ENCODE measurements at regions not wholly inside any gene's neighbourhood (a gene's known extent, or its start where the extent isn't known, plus 50 kb on each side); places are given as distances from the start of the nearest gene placed in this dataset.

DNA sequence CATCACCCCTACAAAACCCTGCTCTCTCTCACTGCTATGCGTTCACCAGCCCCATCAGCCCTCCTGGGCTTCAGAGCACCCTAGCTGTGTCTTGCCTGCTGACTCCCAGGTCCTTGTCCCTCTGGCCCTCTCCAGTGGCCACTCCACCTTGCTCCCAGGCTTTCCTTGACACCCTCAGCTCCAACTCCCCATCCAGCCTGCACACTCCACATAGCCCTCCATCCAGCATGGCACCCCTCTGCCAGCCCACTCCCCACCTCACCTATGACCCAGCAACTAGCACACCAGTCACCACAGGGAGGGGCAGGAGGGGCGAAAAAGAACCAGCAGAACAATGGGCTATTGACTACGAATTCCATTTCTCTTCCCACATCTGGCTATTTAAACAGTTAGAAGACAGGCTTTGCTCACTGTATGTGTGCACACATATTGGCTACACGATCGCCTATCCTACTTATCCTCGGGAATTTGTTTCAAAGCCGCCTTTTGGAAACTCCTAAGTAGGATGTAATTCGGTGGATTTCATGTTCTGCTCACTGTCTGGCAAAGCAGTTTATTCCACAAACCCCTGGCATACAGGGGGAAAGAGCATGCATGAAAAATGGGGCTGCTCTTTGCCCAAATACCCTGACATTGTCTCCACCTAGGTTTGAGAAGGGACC lies 195.3 kb downstream of the SMAD2 start:
- Histone ChIP-seq H3K27ac (no peak overlapping the region), H3K4me1 (no peaks in the 10 kb centered on the region), H3K9me3 (no peaks in the 10 kb centered on the region), H3K36me3 (no peaks in the 10 kb centered on the region), H3K27me3 (no peaks in the 10 kb centered on the region), H3K4me3 (no peak overlapping the region)
- DNase-seq (ENCODE audit: low spot score in 2 of 2) = no peak
- intact Hi-C loops (cut with DNase I) = no loop called here
- TF ChIP-seq, protein P1, sequence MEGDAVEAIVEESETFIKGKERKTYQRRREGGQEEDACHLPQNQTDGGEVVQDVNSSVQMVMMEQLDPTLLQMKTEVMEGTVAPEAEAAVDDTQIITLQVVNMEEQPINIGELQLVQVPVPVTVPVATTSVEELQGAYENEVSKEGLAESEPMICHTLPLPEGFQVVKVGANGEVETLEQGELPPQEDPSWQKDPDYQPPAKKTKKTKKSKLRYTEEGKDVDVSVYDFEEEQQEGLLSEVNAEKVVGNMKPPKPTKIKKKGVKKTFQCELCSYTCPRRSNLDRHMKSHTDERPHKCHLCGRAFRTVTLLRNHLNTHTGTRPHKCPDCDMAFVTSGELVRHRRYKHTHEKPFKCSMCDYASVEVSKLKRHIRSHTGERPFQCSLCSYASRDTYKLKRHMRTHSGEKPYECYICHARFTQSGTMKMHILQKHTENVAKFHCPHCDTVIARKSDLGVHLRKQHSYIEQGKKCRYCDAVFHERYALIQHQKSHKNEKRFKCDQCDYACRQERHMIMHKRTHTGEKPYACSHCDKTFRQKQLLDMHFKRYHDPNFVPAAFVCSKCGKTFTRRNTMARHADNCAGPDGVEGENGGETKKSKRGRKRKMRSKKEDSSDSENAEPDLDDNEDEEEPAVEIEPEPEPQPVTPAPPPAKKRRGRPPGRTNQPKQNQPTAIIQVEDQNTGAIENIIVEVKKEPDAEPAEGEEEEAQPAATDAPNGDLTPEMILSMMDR (IDR thresholded peaks at IDR 0.05) = no peak

DNA sequence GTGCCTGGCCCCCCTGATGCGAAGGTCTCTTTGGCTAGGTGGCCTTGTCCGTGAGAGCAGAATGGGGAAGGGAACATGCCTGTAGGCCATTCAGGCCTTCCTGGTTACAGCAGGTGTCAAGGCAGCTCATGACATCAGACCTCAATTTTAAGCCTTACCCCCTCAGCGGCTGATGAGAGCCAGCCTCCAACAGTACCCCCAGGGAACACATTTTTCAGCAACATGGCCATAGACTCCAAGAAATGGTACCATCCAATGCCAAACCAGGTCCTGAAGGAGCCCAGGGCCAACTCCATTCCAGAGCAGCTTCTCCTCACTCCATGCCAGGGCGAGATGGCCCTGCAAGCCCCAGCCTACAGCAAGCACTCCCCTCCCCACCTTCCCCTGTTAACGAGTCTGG lies 199.2 kb downstream of the SMAD2 start:
- no peak overlapping the region for H3K4me3 ChIP-seq
- H3K9me3 ChIP-seq = no peaks in the 10 kb centered on the region
- intact Hi-C loops (cut with DNase I) = no loop called here
- no peaks in the 10 kb centered on the region for H3K4me1 ChIP-seq
- no peaks in the 10 kb centered on the region for H3K36me3 ChIP-seq
- H3K27ac ChIP-seq = no peak overlapping the region
- TF ChIP-seq, protein P1 (IDR thresholded peaks at IDR 0.05) = no peak
- H3K27me3 ChIP-seq = no peaks in the 10 kb centered on the region
- no peak for DNase-seq (ENCODE audit: low spot score in 2 of 2)

DNA sequence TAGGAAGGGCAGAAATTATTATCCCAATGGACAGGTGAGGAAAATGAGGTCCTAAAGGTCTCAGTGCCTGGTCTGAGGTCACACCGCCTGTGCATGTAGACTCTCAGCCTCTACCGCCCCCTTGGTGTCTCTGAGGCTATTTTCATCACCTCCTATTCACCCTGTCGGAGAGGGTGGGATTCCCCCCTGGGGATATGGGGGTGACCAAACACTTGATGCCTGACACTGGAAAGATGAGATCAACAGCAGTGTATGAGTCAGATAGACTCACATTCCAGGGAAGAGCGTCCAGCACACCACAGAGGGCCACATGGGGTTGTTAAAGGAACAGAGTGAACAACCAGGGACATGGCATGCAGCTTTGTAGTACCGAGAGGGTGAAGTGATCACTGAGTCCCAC lies 199.7 kb downstream of the SMAD2 start:
- Histone ChIP-seq H3K27ac (no peak overlapping the region), H3K27me3 (no peaks in the 10 kb centered on the region), H3K4me3 (no peak overlapping the region), H3K36me3 (no peaks in the 10 kb centered on the region), H3K9me3 (no peaks in the 10 kb centered on the region), H3K4me1 (no peaks in the 10 kb centered on the region)
- no peak for DNase-seq (ENCODE audit: low spot score in 2 of 2)
- TF ChIP-seq, protein P1 (IDR thresholded peaks at IDR 0.05) = no peak
- intact Hi-C loops (cut with DNase I) = no loop called here

DNA sequence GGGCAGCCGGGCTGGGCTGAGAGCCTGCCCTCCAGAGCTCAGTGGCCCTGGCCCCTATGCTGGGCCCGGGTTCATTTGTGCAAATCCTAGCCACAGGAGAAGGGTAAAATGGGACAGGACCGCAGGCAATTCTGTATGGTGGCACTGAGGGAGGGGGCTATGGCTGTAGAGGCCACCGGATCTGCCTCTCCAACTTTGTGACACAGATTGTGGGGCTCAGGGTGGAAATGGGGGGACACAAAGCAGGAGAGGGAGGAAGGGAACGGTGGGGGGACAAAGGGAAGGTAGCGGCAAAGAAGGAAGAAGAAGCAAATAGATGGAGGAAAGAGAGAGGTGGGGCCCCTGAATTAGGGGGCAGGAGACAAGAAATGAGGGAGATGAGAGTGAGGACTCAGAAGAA lies 201.1 kb downstream of the SMAD2 start:
- Histone ChIP-seq H3K4me3 (no peak overlapping the region), H3K27me3 (no peaks in the 10 kb centered on the region), H3K4me1 (no peaks in the 10 kb centered on the region), H3K9me3 (no peaks in the 10 kb centered on the region), H3K27ac (no peak overlapping the region), H3K36me3 (no peaks in the 10 kb centered on the region)
- TF ChIP-seq, protein P1 (IDR thresholded peaks at IDR 0.05) = no peak
- intact Hi-C loops (cut with DNase I) = no loop called here
- no peak for DNase-seq (ENCODE audit: low spot score in 2 of 2)

DNA sequence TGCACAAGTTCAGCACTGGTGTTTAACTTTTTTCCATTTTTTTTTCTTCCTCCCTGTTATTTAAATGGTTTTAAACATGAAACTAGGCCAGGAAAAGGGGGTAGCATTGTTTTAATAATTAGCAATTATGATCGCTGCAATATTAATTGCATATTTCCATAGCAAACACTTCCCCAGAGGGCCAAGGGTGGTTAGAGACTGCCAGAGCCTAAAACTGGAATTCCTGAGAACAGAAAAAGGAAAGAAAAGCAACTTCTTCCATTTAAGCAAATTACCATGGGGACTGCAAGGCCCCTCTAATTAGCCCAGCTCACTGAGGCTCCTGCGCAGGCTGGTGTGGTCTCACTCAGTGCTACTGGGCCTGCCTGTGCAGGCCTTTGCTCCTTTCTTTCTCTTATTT lies 201.5 kb downstream of the SMAD2 start:
- DNase-seq (ENCODE audit: low spot score in 2 of 2) = no peak
- intact Hi-C loops (cut with DNase I) = no loop called here
- no peak overlapping the region for H3K27ac ChIP-seq
- no peaks in the 10 kb centered on the region for H3K9me3 ChIP-seq
- no peaks in the 10 kb centered on the region for H3K27me3 ChIP-seq
- H3K36me3 ChIP-seq = no peaks in the 10 kb centered on the region
- no peaks in the 10 kb centered on the region for H3K4me1 ChIP-seq
- no peak overlapping the region for H3K4me3 ChIP-seq
- TF ChIP-seq, protein P1 (IDR thresholded peaks at IDR 0.05) = no peak

DNA sequence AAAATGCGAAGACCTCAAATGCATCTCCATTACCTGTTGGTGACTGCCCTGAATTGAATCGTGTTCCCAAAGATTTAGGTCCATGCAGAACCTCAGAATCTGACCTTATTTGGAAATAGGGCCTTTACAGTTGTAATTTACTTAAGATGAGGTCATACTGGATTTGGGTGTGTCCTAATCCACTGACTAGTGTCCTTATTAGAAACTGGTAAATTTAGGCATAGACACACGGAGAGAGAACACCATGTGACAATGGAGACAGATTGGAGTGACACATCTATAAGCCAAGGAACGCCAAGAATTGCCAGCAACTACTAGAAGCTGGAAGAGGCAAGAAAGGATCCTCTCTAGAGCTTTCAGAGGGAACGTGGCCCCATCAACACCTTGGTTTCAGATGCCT lies 203.1 kb downstream of the SMAD2 start:
- Histone ChIP-seq H3K36me3 (no peaks in the 10 kb centered on the region), H3K4me1 (no peaks in the 10 kb centered on the region), H3K9me3 (no peaks in the 10 kb centered on the region), H3K27me3 (no peaks in the 10 kb centered on the region), H3K4me3 (no peak overlapping the region), H3K27ac (no peak overlapping the region)
- no peak for DNase-seq (ENCODE audit: low spot score in 2 of 2)
- intact Hi-C loops (cut with DNase I) = no loop called here
- TF ChIP-seq, protein P1 (IDR thresholded peaks at IDR 0.05) = no peak

Measured in ascending aorta (tissue), 2 donors.